Activated naive CD4-positive, alpha-beta T cell treated with anti-CD3 and anti-CD28 coated beads, Interleukin-2, amount 10 ng/mL, durations not matched to agents 7 days and 5 days (primary cell): ENCODE measurements at regions not wholly inside any gene's neighbourhood (a gene's known extent, or its start where the extent isn't known, plus 50 kb on each side); places are given as distances from the start of the nearest gene placed in this dataset.

Experiments
- CTCF ChIA-PET: fragments of 350-600 bp; sonication (Branson Sonifier 250); formaldehyde crosslinking; loops from one replicate; lab custom pipeline; 2021; ENCODE audit warnings: antibody characterized with exemption; lab: Charles Lee
- DNase-seq: peaks from one replicate; pipeline ENCODE4 v3.0.0-alpha.2; 2020
- H3K27ac Mint-ChIP-seq: one replicate; pipeline ENCODE4 v1.8.0; 2021; ENCODE audit warnings: mild to moderate bottlenecking, moderate library complexity, mixed read lengths
- H3K27me3 Mint-ChIP-seq: one replicate; pipeline ENCODE4 v1.8.0; 2021; ENCODE audit warnings: mild to moderate bottlenecking, mixed read lengths
- H3K36me3 Mint-ChIP-seq: one replicate; pipeline ENCODE4 v1.8.0; 2021; ENCODE audit warnings: mixed read lengths
- H3K4me1 Mint-ChIP-seq: one replicate; pipeline ENCODE4 v1.8.0; 2021; ENCODE audit warnings: mixed read lengths
- H3K4me3 Mint-ChIP-seq: one replicate; pipeline ENCODE4 v1.8.0; 2021; ENCODE audit warnings: mild to moderate bottlenecking, moderate library complexity, mixed read lengths
- H3K9me3 Mint-ChIP-seq: one replicate; pipeline ENCODE4 v1.8.0; 2021; ENCODE audit warnings: mixed read lengths

- H3K36me3 Mint-ChIP-seq: no peaks in the 10 kb centered on the region
- DNase-seq: no peak
- no peak overlapping the region for H3K27ac Mint-ChIP-seq
Measured at GRCh38 chr1:177488722-177489121, 318.0 kb downstream of the BRINP2 start.

GRCh38 chr1:177487481-177487880 is 316.7 kb downstream of the BRINP2 start:
- no peak overlapping the region for H3K4me3 Mint-ChIP-seq
- CTCF ChIA-PET: no interaction called here
- H3K36me3 Mint-ChIP-seq: no peaks in the 10 kb centered on the region
- no peak for DNase-seq
- H3K27ac Mint-ChIP-seq: no peak overlapping the region
- no peaks in the 10 kb centered on the region for H3K27me3 Mint-ChIP-seq
- no peaks in the 10 kb centered on the region for H3K4me1 Mint-ChIP-seq
- peaks cover 8% of the 10 kb centered on the region for H3K9me3 Mint-ChIP-seq

More at GRCh38 chr1:177488722-177489121, 318.0 kb downstream of the BRINP2 start:
- Mint-ChIP-seq H3K9me3 (peaks cover 3% of the 10 kb centered on the region), H3K4me1 (no peaks in the 10 kb centered on the region), H3K4me3 (no peak overlapping the region), H3K27me3 (no peaks in the 10 kb centered on the region)
- CTCF ChIA-PET: no interaction called here

DNA sequence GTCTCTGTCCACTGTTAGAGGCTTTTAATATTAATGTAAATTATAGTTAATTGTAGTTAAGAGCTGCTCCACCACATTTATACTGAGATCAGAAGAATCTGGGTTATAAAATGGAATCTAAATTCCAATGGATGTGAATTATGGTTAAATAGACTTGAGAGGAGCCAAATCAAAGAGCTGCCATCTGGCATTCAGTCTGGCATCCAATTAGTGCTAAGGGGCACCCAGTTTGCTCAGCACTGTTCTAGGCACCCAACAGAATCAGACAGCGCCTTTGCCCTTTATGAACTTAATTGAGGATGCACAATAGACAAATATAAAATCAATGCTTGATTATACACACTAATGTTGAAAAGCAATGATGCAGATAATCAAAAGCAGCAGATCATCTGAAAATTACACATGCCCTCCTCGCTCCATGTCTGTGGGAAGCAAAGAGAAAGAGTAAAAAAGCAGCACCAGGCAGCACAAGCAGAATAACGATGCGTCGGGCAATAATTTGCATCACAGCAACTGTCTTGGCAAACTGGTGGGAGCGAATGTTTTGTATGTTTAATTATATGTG is 310.1 kb downstream of the BRINP2 start:
- no peak for DNase-seq
- Mint-ChIP-seq H3K4me1 (no peaks in the 10 kb centered on the region), H3K27me3 (no peaks in the 10 kb centered on the region), H3K9me3 (peaks cover 17% of the 10 kb centered on the region), H3K27ac (no peak overlapping the region), H3K36me3 (no peaks in the 10 kb centered on the region), H3K4me3 (no peak overlapping the region)
- CTCF ChIA-PET: no interaction called here

DNA sequence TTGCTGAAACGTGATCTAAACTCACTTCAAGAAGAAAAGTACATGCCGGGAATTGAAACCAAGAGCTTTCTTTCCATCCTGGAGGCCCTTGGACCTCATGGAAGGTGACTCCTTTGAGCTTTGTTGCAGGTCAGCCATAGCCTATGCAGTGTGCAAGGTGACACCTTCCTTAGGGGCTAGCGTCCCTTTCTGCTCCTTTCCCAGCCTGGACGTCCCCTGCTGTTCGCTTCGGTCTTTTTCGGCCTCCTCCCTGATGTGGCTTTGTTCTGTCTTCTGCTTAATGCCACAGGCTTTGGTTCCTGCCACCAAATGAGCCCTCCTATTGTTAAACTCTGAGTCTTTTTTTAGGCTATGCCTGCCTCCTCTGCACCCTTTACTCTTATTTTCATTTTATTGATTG is 308.8 kb downstream of the BRINP2 start:
- DNase-seq: no peak
- H3K9me3 Mint-ChIP-seq: peaks cover 17% of the 10 kb centered on the region
- no peaks in the 10 kb centered on the region for H3K36me3 Mint-ChIP-seq
- H3K4me1 Mint-ChIP-seq: no peaks in the 10 kb centered on the region
- H3K27ac Mint-ChIP-seq: no peak overlapping the region
- no peak overlapping the region for H3K4me3 Mint-ChIP-seq
- no peaks in the 10 kb centered on the region for H3K27me3 Mint-ChIP-seq
- CTCF ChIA-PET: no interaction called here

DNA sequence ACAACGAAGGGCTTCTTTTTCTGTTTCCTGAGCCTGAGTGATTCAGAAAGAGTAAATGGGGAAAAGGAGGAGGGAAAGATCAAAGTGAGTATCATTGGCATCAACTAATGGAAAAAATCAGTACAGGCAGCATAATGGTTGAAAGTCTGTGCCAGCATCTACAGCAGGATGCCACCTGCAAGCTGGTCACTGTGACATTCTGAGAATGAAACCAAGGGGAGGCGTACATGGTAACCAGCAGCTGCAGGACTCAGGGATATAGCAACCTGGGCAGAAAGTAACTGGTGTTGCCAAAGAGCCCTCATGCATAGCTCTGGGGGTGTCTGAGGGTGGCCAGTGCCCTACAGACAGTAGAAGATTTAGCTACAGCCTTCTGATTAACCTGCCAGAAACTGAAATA is 305.9 kb downstream of the BRINP2 start:
- H3K4me1 Mint-ChIP-seq: no peaks in the 10 kb centered on the region
- H3K27ac Mint-ChIP-seq: no peak overlapping the region
- H3K36me3 Mint-ChIP-seq: no peaks in the 10 kb centered on the region
- CTCF ChIA-PET: no interaction called here
- H3K4me3 Mint-ChIP-seq: no peak overlapping the region
- H3K27me3 Mint-ChIP-seq: no peaks in the 10 kb centered on the region
- H3K9me3 Mint-ChIP-seq: peaks cover 5% of the 10 kb centered on the region
- DNase-seq: no peak

DNA sequence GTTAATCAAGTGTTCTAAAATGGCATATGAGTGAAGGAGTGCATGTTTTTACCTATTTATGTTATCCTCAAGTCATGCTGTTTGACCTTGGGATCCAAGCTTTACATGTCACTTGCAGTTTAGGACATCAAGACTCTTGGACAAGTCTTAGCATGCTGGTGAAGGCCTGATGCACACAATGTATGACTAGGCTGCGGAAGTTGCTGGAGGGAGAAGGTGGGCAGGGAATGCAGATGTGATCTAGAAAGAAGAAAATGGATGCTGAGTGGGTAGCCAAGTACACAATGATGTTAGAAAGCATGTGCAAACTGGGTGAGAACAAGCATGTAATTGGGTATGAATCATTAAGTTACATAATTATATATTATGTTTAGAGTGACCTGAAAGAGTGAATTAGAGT is 301.8 kb downstream of the BRINP2 start:
- Mint-ChIP-seq H3K27ac (no peak overlapping the region), H3K4me3 (no peak overlapping the region), H3K27me3 (no peaks in the 10 kb centered on the region), H3K9me3 (no peaks in the 10 kb centered on the region), H3K4me1 (no peaks in the 10 kb centered on the region), H3K36me3 (no peaks in the 10 kb centered on the region)
- CTCF ChIA-PET: no interaction called here
- no peak for DNase-seq

DNA sequence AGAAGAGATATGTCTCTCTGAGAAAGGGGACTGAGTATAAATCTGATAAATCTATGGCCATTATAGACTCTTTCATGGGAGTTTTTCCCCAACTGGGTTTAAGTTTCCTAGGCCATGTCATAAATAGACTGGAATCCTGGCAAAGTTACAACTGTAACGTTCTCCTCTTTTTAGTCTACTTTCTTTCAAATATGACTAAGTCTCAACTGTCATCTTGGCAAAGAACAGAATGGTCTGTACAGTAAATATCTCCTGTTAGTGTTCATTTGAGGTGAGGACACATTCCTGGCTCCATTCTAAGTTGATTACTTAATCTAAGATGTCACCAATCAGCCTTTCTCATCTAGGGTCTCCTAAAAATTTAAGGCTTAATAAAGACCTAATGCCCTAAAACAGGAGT is 300.5 kb downstream of the BRINP2 start:
- no peaks in the 10 kb centered on the region for H3K4me1 Mint-ChIP-seq
- no peak overlapping the region for H3K27ac Mint-ChIP-seq
- no peaks in the 10 kb centered on the region for H3K27me3 Mint-ChIP-seq
- no peaks in the 10 kb centered on the region for H3K36me3 Mint-ChIP-seq
- no peak overlapping the region for H3K4me3 Mint-ChIP-seq
- CTCF ChIA-PET: no interaction called here
- DNase-seq: no peak
- H3K9me3 Mint-ChIP-seq: no peaks in the 10 kb centered on the region

DNA sequence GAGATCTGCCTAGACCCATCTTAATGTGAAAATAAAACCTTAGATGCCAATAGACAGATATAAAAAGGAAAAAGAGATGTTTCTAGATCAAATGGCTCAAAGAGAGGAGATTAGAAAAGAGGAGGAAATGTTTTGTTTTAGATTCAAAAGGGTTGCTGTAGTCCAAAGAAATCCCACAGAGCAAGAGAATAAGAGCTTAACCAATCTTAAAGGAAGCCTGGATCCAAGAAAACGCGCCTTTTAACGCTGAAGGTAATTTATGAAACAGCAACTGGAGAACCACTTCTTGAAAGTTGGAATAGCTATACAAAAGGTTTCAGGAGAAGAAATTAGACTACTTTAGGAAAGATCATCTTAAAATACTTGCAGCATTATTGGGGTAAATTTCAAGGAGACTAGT is 298.8 kb downstream of the BRINP2 start:
- Mint-ChIP-seq H3K4me1 (no peaks in the 10 kb centered on the region), H3K36me3 (no peaks in the 10 kb centered on the region), H3K27ac (no peak overlapping the region), H3K27me3 (no peaks in the 10 kb centered on the region), H3K4me3 (no peak overlapping the region), H3K9me3 (no peaks in the 10 kb centered on the region)
- no peak for DNase-seq
- CTCF ChIA-PET: no interaction called here

DNA sequence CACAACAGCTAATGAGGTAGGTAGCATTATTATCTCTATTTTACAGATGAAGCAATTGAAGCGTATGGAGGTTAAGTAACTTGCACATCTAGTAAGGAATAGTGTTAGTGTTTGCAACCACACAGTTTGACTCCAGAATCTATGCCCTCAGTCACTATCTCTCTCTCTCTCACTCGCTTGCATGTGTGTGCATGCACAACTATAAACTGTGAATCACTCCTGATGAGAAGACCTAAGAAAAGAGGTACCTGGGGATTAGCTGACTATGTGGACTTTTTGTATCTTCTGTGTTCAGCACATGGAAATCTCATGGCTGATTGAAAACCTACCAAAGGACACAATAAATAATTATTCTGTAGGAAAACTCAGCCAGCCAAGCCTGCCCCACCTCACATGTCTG is 295.5 kb downstream of the BRINP2 start:
- no peak overlapping the region for H3K27ac Mint-ChIP-seq
- H3K36me3 Mint-ChIP-seq: no peaks in the 10 kb centered on the region

DNA sequence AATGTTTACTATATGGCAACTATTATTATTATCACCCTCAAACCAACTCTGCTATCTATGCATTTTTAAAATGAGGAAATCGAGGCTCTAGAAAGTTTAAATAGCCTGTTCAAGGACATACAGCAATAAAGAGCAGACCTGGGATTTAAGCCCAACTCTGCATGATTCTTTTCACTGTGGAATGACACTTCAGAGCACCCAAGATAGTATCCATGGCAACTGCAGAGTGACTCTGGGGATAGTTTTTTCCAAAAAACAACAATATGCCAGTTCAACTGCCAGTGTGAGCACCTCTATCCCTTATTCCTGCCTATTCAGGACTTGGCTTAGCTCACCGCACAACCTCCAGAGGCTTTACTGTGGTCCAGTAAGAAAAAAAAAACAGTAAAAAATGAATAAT is 293.9 kb downstream of the BRINP2 start:
- no peaks in the 10 kb centered on the region for H3K27me3 Mint-ChIP-seq
- no peaks in the 10 kb centered on the region for H3K36me3 Mint-ChIP-seq
- DNase-seq: no peak
- H3K9me3 Mint-ChIP-seq: peaks cover 2% of the 10 kb centered on the region
- no peak overlapping the region for H3K4me3 Mint-ChIP-seq
- no peaks in the 10 kb centered on the region for H3K4me1 Mint-ChIP-seq
- H3K27ac Mint-ChIP-seq: no peak overlapping the region
- CTCF ChIA-PET: no interaction called here

More for the DNA sequence above, 295.5 kb downstream of the BRINP2 start:
- H3K4me3 Mint-ChIP-seq: no peak overlapping the region
- H3K9me3 Mint-ChIP-seq: peaks cover 2% of the 10 kb centered on the region
- H3K27me3 Mint-ChIP-seq: no peaks in the 10 kb centered on the region
- CTCF ChIA-PET: no interaction called here
- no peak for DNase-seq
- H3K4me1 Mint-ChIP-seq: no peaks in the 10 kb centered on the region

DNA sequence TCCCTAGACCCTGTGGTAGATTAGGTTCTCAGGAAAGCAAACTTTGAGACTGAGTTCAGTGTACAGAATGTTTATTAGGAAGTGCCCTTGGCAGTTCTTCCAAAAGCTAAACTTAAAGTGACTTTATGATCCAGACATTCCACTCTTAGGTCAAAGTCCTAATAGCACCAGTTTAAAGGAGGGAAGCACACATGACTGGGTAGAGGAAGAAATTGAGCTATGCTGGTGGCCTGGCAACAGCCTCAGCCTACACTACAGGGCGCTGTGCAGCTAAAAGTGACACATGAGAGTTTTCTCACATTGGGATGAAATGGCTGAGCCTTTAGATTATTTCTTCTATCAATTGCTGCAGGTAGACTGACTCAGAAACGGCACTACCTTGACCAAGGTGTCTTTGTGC is 280.4 kb downstream of the BRINP2 start:
- no peaks in the 10 kb centered on the region for H3K27me3 Mint-ChIP-seq
- H3K36me3 Mint-ChIP-seq: no peaks in the 10 kb centered on the region
- DNase-seq: no peak
- no peak overlapping the region for H3K4me3 Mint-ChIP-seq
- H3K4me1 Mint-ChIP-seq: no peaks in the 10 kb centered on the region
- CTCF ChIA-PET: no interaction called here
- H3K27ac Mint-ChIP-seq: no peak overlapping the region
- no peaks in the 10 kb centered on the region for H3K9me3 Mint-ChIP-seq

DNA sequence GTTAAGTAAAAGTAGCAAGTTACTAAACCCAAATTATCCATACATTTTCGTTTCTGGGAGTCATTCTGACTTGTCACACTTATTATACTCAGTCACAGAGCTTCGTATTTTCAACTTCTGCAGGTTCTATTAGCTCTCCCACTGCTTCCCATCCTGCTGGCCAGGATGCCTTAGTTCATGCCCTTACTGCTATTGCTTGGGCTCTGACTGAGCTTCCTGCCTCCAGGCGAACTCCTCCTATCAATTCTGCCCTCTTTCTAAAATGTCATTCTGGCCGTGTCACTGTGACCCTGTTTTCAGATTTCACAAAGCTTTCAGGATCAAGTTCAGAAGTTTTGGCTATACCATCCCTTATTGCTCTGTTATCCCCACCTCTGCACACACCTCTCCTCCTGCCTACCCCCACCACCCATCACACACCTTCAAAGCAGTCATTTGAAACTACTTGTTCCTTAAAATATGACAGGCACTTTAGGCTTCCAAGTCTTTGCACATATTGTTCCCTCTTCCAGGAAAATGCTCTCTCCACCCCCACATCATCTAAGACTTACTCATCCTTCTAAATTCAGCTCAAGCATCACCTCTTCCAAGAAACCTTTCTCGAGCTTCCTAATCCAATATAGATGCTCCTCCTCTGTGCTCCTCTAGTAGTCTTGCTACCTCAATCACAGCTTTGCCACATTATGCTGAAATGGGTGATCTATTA is 278.0 kb downstream of the BRINP2 start:
- DNase-seq: no peak
- CTCF ChIA-PET: no interaction called here
- Mint-ChIP-seq H3K4me3 (no peak overlapping the region), H3K27ac (no peak overlapping the region), H3K9me3 (no peaks in the 10 kb centered on the region), H3K27me3 (no peaks in the 10 kb centered on the region), H3K4me1 (no peaks in the 10 kb centered on the region), H3K36me3 (no peaks in the 10 kb centered on the region)

- no peak for DNase-seq
- Mint-ChIP-seq H3K4me3 (no peak overlapping the region), H3K27me3 (no peaks in the 10 kb centered on the region), H3K27ac (no peak overlapping the region), H3K36me3 (no peaks in the 10 kb centered on the region), H3K9me3 (no peaks in the 10 kb centered on the region), H3K4me1 (no peaks in the 10 kb centered on the region)
- CTCF ChIA-PET: no interaction called here
Measured at GRCh38 chr1:177448036-177448615, 277.4 kb downstream of the BRINP2 start.

DNA sequence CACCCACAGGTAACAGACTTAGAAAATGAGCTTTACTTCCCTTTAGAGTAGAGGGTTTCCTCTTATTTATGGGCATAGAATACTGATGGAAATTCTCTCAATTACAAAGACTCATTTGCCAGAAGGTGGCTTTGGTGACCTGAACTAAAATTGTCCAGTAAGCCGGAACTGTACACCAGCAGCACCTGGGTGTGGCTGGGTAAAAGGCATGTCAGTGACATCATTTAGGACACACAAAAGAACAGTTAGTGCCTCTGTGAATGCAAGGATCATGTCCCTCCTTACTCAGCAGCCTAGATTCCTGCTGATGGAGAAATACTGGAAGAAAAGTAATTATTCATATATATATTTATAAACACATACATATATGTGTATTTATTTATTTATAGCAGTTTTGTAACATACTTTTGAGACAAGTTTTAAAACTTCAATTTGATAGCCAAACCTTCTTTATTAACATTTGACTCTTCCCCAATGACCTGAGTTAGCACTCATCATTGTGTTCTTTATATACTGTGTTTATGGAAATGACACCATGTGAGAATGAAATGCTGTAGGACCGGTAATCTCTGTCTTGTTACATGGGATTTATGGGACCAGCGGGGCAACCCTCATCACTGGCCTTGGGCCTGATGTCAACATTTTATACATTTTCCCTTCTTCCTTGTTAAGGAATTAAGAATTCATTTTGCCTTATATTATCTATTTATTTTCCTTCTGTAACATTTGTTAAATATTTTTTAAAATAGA is 274.4 kb downstream of the BRINP2 start:
- Mint-ChIP-seq H3K27me3 (no peaks in the 10 kb centered on the region), H3K4me3 (no peak overlapping the region), H3K9me3 (no peaks in the 10 kb centered on the region), H3K27ac (no peak overlapping the region), H3K36me3 (no peaks in the 10 kb centered on the region), H3K4me1 (no peaks in the 10 kb centered on the region)
- CTCF ChIA-PET: no interaction called here
- no peak for DNase-seq

DNA sequence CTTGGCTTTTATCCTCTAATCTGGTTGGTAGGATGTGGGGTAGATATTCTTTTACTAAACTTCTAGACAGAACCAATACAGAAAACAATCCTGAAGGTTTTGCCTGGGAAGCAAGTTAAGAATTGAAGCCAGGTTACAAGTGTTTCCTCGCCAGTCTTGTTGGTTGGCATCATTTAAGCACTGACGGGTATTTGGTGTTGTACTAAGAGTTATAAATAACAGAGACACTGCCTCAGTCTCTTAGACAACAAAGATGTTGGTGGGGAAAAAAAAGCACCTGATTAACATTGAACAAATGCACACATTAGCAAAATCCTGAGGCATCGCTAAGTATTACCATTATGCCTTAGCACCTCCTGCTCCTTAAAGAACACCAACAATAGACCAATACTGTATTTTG is 272.2 kb downstream of the BRINP2 start:
- CTCF ChIA-PET: no interaction called here
- H3K27me3 Mint-ChIP-seq: no peaks in the 10 kb centered on the region
- DNase-seq: no peak
- no peaks in the 10 kb centered on the region for H3K9me3 Mint-ChIP-seq
- no peaks in the 10 kb centered on the region for H3K4me1 Mint-ChIP-seq
- H3K4me3 Mint-ChIP-seq: no peak overlapping the region
- H3K36me3 Mint-ChIP-seq: no peaks in the 10 kb centered on the region
- H3K27ac Mint-ChIP-seq: no peak overlapping the region
